Hindlimb muscle (tissue), 1 donor: ENCODE measurements at regions not wholly inside any gene's neighbourhood (a gene's known extent, or its start where the extent isn't known, plus 50 kb on each side); places are given as distances from the start of the nearest gene placed in this dataset.
"Not testable (repeated sequence)": the region's sequence is repeated elsewhere in the genome, so short reads cannot be mapped to it uniquely, and the experiment has no call there.

ENCODE experiments used
- DNase-seq: peaks from one replicate; pipeline ENCODE4 v3.0.0-alpha.2; 2013

GRCh38 chr17:28247671-28248555 is 71.1 kb upstream of the TMEM97 start:
- no peak for DNase-seq

DNA sequence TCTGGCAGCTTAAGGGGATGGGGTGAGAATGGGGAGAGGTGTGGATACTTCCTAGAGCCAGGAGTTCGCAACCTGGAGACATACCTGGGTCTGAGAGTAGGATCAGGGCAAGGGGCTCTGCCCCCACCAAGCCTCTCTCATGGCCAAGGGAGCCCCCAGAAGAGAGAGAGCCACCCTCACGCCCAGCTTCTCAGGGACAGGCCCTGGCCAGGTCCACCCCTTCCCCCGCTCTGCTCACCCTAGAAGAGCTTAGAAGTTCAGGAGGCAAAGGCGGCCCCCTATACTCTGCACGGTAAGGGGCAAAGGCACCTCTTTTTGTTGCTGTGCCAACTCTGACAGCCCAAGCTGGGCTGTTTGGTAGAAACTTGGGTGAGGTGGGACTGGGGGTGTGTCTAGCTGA is 69.3 kb upstream of the TMEM97 start:
- DNase-seq = no peak

DNA sequence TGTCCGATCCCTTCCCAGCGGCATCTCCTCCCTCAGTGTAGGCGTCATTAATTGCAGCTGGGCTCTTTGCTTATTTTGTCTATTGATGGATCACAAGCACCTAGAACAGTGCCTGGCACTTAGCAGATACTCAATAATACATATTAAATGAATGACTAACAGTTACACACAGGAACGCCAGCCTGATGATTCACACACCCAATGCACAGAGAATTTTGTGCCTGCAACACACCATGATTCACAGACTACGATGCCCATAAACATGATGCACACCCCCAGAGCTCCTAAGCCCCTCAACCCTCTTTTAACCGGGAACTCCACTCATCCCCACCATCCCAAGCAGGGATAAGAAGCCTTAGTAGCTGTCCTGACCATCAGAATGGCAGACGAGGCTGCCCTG is 66.6 kb upstream of the TMEM97 start:
- DNase-seq = no peak

- DNase-seq = no peak
These were observed 65.3 kb upstream of the TMEM97 start for GRCh38 chr17:28253663-28254062.

GRCh38 chr17:28255616-28256015 is 63.4 kb upstream of the TMEM97 start:
- no peak for DNase-seq

GRCh38 chr17:28256370-28256769 is 62.6 kb upstream of the TMEM97 start:
- no peak for DNase-seq

DNA sequence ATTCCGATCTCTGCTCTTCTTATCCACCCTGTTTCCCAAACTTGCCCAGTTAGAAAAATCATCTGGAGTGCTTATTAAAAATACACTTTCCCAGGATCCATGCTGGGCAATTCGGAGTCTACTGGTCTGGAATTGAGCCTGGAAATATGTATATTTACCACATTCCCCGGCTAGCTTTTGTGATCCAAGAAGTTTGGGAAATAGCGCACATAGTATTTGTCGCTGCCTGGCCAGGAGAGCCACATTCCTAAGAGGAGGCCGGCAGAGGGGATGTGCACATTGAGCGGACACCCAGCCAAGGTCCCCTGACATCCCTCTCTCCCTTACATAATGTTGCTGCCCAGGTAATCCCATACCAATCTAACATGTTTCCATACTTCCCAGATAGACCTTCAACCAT is 62.1 kb upstream of the TMEM97 start:
- no peak for DNase-seq

GRCh38 chr17:28258347-28258887 is 60.6 kb upstream of the TMEM97 start:
- no peak for DNase-seq

GRCh38 chr17:28261219-28261618 is 57.8 kb upstream of the TMEM97 start:
- DNase-seq = no peak

DNA sequence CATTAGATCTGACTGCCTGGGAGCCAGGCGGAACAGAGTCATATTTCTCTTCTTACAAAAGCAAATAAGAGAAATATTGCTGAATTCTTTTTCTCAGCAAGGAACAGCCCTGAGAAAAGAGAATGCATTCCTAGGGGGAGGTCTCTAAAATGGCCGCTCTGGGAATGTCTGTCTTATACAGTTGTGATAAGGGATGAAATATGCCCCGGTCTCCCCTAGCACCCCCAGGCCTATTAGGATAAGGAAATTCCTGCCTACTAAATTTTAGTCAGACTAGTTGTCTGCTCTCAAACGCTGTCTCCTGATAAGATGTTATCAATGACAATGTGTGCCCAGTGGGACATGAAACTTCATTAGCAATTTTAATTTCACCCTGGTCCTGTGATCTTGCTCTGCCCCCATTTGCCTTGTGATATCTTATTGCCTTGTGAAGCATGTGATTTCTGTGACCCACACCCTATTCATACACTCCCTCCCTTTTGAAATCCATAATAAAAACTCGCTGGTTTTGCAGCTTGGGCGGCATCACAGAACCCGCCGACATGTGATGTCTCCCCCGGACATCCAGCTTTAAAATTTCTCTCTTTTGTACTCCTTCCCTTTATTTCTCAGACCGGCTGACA is 56.8 kb upstream of the TMEM97 start:
- DNase-seq = not testable (repeated sequence)

GRCh38 chr17:28264902-28265548 is 54.0 kb upstream of the TMEM97 start:
- DNase-seq = peak; percentile 6

GRCh38 chr17:28265856-28266546 is 53.0 kb upstream of the TMEM97 start:
- not testable (repeated sequence) for DNase-seq

GRCh38 chr17:28266547-28266920 is 52.5 kb upstream of the TMEM97 start:
- not testable (repeated sequence) for DNase-seq

DNA sequence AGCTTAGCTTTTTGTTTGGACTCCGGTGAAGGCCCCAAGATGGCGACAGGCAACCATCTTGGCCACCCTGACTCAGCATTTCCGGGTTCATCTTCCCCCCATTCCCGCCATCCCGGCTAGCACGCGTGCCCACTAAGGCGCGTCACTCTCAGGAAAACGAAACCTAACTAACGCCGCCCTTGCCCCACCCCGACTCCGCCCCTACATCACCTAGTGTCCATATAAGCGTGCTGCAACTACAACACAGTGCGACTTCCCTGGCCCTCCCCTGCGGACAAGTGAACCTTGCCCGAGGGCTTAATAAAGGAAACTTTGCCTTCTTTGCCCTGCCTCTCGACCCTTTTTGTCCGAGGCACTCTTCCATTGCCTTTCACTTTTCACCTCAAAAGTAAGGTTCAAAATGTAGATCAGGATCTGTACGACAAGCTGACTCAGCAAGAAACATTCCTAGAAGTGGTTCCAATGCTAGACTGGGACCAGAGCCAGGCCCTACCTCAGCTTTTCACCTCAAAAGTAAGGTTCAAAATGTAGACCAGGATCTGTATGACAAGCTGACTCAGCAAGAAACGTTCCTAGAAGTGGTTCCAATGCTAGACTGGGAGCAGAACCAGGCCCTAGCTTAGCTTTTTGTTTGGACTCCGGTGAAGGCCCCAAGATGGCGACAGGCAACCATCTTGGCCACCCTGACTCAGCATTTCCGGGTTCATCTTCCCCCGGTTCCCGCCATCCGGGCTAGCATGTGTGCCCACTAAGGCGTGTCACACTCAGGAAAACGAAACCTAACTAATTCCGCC is 51.9 kb upstream of the TMEM97 start:
- DNase-seq = not testable (repeated sequence)

- DNase-seq = no peak
These were observed 51.0 kb upstream of the TMEM97 start for GRCh38 chr17:28267720-28268609.

GRCh38 chr17:28268610-28269313 is 50.2 kb upstream of the TMEM97 start:
- no peak for DNase-seq
